GM12891 (cell line): ENCODE measurements at regions not wholly inside any gene's neighbourhood (a gene's known extent, or its start where the extent isn't known, plus 50 kb on each side); places are given as distances from the start of the nearest gene placed in this dataset.
"Not testable (repeated sequence)": the region's sequence is repeated elsewhere in the genome, so short reads cannot be mapped to it uniquely, and the experiment has no call there.

Experiments
- POLR2A ChIP-seq: IDR thresholded peaks from 2 replicates; pipeline ENCODE4 v1.6.1; 2011; ENCODE audit warnings: low read depth, low read length, control low read depth
- POLR2AphosphoS5 ChIP-seq: IDR thresholded peaks from 2 replicates; pipeline ENCODE4 v1.6.1; 2011; ENCODE audit warnings: low read depth, low read length, control low read depth
- SPI1 ChIP-seq: IDR thresholded peaks from 2 replicates; pipeline ENCODE4 v1.6.1; 2011; ENCODE audit warnings: low read depth, low read length, control low read depth
- TAF1 ChIP-seq: IDR thresholded peaks from 2 replicates; pipeline ENCODE4 v1.6.1; 2011; ENCODE audit warnings: low read depth, low read length, control low read depth

GRCh38 chrY:18420846-18421245 lies 125.7 kb upstream of the HSFY1 start:
- not testable (repeated sequence) for TF ChIP-seq POLR2A, POLR2AphosphoS5, SPI1, TAF1
